ENCODE measurements at regions not wholly inside any gene's neighbourhood (a gene's known extent, or its start where the extent isn't known, plus 50 kb on each side); places are given as distances from the start of the nearest gene placed in this dataset.

DNA sequence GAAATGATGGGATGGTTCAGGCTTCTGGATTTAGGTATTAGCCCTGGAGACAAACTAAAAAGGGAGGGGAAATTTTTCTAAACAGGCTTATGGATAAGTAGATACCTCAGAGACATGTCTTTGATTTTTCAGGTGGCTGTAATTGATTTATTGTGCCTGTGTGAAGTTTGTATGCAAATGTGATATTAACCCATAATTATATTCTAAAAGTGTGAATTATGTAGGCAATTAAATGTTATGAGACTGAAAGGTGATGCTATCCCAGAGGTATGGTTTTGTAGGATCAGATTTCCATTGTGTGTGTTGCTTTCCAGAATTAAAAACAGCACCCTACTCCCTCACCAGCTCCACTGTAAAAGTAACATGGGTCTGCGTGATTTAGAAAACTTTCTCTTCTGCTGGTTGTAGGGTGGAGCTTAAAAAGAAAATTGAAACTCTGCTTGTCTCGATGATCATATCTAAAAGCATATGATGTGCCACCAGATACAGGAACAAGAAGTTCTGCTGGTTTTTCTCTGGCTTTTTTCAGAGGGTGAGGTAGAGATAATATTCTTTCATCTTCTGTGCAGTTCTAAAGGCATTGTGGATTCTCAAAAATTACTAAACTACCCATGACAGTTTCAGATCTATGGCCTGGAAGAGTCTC, 71.8 kb upstream of the TAF11L2 start:
- TF ChIP-seq, protein P1, sequence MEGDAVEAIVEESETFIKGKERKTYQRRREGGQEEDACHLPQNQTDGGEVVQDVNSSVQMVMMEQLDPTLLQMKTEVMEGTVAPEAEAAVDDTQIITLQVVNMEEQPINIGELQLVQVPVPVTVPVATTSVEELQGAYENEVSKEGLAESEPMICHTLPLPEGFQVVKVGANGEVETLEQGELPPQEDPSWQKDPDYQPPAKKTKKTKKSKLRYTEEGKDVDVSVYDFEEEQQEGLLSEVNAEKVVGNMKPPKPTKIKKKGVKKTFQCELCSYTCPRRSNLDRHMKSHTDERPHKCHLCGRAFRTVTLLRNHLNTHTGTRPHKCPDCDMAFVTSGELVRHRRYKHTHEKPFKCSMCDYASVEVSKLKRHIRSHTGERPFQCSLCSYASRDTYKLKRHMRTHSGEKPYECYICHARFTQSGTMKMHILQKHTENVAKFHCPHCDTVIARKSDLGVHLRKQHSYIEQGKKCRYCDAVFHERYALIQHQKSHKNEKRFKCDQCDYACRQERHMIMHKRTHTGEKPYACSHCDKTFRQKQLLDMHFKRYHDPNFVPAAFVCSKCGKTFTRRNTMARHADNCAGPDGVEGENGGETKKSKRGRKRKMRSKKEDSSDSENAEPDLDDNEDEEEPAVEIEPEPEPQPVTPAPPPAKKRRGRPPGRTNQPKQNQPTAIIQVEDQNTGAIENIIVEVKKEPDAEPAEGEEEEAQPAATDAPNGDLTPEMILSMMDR (IDR thresholded peaks at IDR 0.05): no peak
- TF ChIP-seq POLR2A (IDR thresholded peaks at IDR 0.05): no peak
